NCI-H2171 (cell line): ENCODE measurements at regions not wholly inside any gene's neighbourhood (a gene's known extent, or its start where the extent isn't known, plus 50 kb on each side); places are given as distances from the start of the nearest gene placed in this dataset.

Source experiments
- DNase-seq: peaks from one replicate; lab custom pipeline; 2025; lab: John Stamatoyannopoulos, UW

DNA sequence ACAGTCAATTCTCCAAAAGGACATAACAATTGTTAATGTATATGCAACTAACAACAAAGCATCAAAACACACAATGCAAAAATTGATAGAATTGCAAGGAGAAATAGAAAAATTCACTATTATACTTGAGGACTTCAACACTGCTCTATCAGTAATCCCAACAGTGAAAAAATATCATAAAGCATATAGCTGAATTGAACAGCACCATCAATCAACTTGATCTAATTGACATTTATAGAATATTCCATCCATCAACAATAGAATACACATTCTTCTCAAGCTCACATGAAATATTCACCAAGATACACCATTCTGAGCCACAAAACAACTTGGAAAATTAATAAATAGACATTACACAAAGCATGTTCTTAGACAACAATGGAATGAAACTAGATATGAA is 60.1 kb upstream of the ASXL3 start:
- no peak for DNase-seq

DNA sequence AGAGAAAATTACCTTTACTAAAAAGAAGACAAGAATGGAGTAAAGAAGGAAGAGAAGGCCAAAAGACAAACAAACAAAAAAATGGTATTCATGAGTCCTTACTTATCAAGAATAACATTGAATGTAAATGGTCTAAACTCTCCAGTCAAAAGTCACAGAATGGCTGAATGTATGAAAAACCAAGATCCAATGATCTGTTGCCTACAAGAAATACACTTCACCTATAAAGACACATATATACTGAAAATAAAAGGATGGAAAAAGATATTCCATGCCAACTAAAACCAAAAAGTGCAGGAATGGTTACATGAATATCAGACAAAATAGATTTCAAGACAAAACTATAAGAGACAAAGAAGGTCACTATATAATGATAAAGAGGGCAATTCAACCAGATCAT is 65.0 kb upstream of the ASXL3 start:
- DNase-seq = no peak

DNA sequence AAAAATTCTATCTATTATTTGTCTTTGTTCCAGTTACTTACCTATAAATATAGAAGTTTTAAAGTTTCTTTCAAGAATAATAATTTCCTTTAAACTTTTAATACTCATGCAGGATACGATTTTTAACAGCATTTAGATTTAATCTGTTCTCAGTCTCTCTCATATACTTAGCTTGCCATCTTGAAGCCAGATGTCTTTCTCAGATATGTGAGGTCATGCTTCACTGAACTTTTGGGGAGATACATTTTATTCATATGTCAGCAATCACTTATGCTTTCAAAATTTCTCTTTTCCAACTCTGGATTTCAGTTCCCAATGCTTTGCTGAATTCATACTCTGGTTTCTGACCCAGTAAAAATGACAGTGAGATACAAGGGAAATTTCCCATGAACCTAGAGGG is 66.5 kb upstream of the CCDC178 start:
- DNase-seq = peak; percentile 12

GRCh38 chr18:33505798-33506197 is 65.3 kb upstream of the CCDC178 start:
- no peak for DNase-seq

DNA sequence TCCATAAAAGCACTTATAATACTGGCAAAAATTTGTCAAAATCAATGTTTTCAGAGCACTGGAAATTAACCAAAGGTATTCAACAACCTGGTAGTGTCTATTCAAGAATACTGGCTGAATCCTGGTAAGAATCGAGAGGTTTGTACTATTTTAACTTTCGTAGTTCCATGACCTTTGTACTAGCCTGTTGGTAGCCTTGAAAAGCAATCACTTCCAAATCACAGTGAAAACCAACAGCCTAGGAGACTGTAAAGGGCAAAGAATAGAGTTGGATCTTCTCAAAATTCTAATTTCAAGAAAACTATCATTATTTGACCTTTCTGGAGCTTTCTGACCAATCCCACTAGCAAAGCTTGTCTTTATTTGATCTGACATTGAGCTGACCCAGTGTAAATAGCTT is 64.8 kb upstream of the CCDC178 start:
- DNase-seq = no peak

DNA sequence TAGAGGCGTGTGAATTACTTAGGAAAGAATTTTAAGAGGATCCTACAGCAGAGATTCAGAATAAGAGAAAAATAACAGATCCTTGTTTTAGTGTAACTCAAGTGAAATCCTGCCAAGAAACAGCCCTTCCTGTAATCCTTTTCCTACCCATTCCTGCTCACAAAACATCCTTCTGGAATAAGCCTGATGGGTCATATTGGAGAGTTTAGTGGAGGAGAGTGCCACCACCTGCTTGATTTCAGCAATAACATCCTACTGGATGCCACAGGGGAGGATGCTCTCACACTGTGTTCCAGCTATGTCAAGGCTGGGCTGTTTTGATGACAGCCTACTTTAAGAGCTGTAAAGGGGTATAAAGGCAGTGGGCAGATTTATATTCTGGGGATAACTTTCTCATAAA is 54.8 kb upstream of the CCDC178 start:
- no peak for DNase-seq
